SK-N-SH treated with all-trans-retinoic acid at 6 μM for 48 hours (cell line): ENCODE measurements at regions not wholly inside any gene's neighbourhood (a gene's known extent, or its start where the extent isn't known, plus 50 kb on each side); places are given as distances from the start of the nearest gene placed in this dataset.

ENCODE experiments used
- ATAC-seq: fragments of 200-7000 bp; cut with Tn5 transposase; 3 replicates; pipeline ENCODE4 v1.9.1; 2020; ENCODE audit warnings: mild to moderate bottlenecking, moderate library complexity
- ARNTL ChIP-seq: fragments of 450-650 bp; formaldehyde crosslinking; IDR thresholded peaks from 2 replicates; pipeline ENCODE4 v1.5.0; 2020; ENCODE audit warnings: low read depth, mild to moderate bottlenecking, moderate library complexity, borderline replicate concordance
- BACH2 ChIP-seq: fragments of 250-450 bp; sonication (Bioruptor Pico); IDR thresholded peaks from 2 replicates; pipeline ENCODE4 v1.9.0; 2021; ENCODE audit warnings: mild to moderate bottlenecking, borderline replicate concordance
- ISL1 ChIP-seq: fragments of 250-450 bp; sonication (Bioruptor Pico); IDR thresholded peaks from 2 replicates; pipeline ENCODE4 v2.1.2; 2022; ENCODE audit warnings: mild to moderate bottlenecking, moderate library complexity
- PPARA ChIP-seq: fragments of 250-450 bp; sonication (Bioruptor Pico); IDR thresholded peaks from 2 replicates; pipeline ENCODE4 v1.5.0; 2020; ENCODE audit warnings: mild to moderate bottlenecking, borderline replicate concordance
- RARB ChIP-seq: fragments of 250-450 bp; sonication (Bioruptor Pico); IDR thresholded peaks from 2 replicates; pipeline ENCODE4 v1.8.0; 2021; ENCODE audit warnings: mild to moderate bottlenecking, moderate library complexity
- SNAI2 ChIP-seq: fragments of 250-450 bp; sonication (Bioruptor Pico); IDR thresholded peaks from 2 replicates; pipeline ENCODE4 v1.5.0; 2020; ENCODE audit warnings: mild to moderate bottlenecking, moderate library complexity
- TCF4 ChIP-seq: fragments of 250-450 bp; sonication (Bioruptor Pico); IDR thresholded peaks from 2 replicates; pipeline ENCODE4 v1.8.0; 2021; ENCODE audit warnings: mild to moderate bottlenecking, moderate library complexity, borderline replicate concordance
- TOX ChIP-seq: fragments of 250-450 bp; sonication (Bioruptor Pico); IDR thresholded peaks from 2 replicates; pipeline ENCODE4 v1.8.0; 2021; ENCODE audit warnings: mild to moderate bottlenecking, moderate library complexity, borderline replicate concordance
- ZC3H10 ChIP-seq: fragments of 250-450 bp; sonication (Bioruptor Pico); IDR thresholded peaks from 2 replicates; pipeline ENCODE4 v1.5.1; 2021; ENCODE audit warnings: mild to moderate bottlenecking, moderate library complexity
- ZFP3 ChIP-seq: fragments of 250-450 bp; sonication (Bioruptor Pico); IDR thresholded peaks from 2 replicates; pipeline ENCODE4 v1.5.0; 2020; ENCODE audit warnings: mild to moderate bottlenecking, moderate library complexity
- ZFP30 ChIP-seq: fragments of 450-650 bp; formaldehyde crosslinking; IDR thresholded peaks from 2 replicates; pipeline ENCODE4 v1.5.0; 2022; ENCODE audit warnings: mild to moderate bottlenecking, moderate library complexity
- ZNF565 ChIP-seq: fragments of 450-650 bp; formaldehyde crosslinking; conservative IDR thresholded peaks from 2 replicates; pipeline ENCODE4 v1.5.0; 2020; ENCODE audit warnings: low read depth, mild to moderate bottlenecking, moderate library complexity
- ZNF70 ChIP-seq: fragments of 450-650 bp; formaldehyde crosslinking; IDR thresholded peaks from 2 replicates; pipeline ENCODE4 v1.5.0; 2020; ENCODE audit warnings: mild to moderate bottlenecking, moderate library complexity
- ZNF8 ChIP-seq: fragments of 450-650 bp; formaldehyde crosslinking; IDR thresholded peaks from 2 replicates; pipeline ENCODE4 v1.5.0; 2020; ENCODE audit warnings: mild to moderate bottlenecking, moderate library complexity
- TF ChIP-seq, protein P1 (sequence below): fragments of 250-450 bp; sonication (Bioruptor Pico); IDR thresholded peaks from 2 replicates; pipeline ENCODE4 v1.5.1; 2020; ENCODE audit warnings: low read depth, mild to moderate bottlenecking, moderate library complexity
- TF ChIP-seq, protein P2 (sequence below): fragments of 250-450 bp; sonication (Bioruptor Pico); IDR thresholded peaks from 2 replicates; pipeline ENCODE4 v1.8.0; 2021; ENCODE audit warnings: low read depth, mild to moderate bottlenecking, moderate library complexity, borderline replicate concordance
- TF ChIP-seq, protein P3 (sequence below): fragments of 250-450 bp; sonication (Bioruptor Pico); IDR thresholded peaks from 2 replicates; pipeline ENCODE4 v1.5.1; 2021; ENCODE audit warnings: mild to moderate bottlenecking, moderate library complexity
- TF ChIP-seq, protein P4 (sequence below): fragments of 250-450 bp; sonication (Bioruptor Pico); IDR thresholded peaks from 2 replicates; pipeline ENCODE4 v1.8.0; 2020; ENCODE audit warnings: mild to moderate bottlenecking, moderate library complexity, borderline replicate concordance
- TF ChIP-seq, protein P5 (sequence below): fragments of 250-450 bp; sonication (Bioruptor Pico); IDR thresholded peaks from 2 replicates; pipeline ENCODE4 v1.5.0; 2020; ENCODE audit warnings: mild to moderate bottlenecking, moderate library complexity

DNA sequence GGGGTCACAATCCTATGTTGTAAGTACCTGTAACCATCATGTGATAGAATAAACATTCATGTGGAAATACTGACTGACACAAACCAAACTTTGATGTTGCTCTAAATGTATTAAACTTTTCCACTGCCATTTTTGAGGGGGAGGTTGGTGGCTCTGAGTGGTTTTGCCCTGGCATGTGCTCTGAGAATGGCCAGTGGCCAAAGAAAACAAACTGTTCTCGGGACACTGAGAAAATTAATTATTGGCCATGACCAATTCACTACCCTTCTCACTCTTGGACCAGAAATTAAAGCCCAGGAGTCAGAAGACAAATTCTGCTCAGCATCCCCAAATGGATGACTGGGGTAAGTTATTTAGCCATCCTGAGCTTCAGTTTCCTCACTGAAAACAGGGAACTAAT lies 195.9 kb downstream of the XPNPEP1 start:
- TF ChIP-seq, protein P1, sequence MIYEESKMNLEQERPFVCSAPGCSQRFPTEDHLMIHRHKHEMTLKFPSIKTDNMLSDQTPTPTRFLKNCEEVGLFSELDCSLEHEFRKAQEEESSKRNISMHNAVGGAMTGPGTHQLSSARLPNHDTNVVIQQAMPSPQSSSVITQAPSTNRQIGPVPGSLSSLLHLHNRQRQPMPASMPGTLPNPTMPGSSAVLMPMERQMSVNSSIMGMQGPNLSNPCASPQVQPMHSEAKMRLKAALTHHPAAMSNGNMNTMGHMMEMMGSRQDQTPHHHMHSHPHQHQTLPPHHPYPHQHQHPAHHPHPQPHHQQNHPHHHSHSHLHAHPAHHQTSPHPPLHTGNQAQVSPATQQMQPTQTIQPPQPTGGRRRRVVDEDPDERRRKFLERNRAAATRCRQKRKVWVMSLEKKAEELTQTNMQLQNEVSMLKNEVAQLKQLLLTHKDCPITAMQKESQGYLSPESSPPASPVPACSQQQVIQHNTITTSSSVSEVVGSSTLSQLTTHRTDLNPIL: no peak
- TF ChIP-seq TOX (CRISPR knock-in tag) (no peak), ZNF8 (CRISPR knock-in tag) (no peak), ZNF565 (no peak), ZNF70 (CRISPR knock-in tag) (no peak), BACH2 (CRISPR knock-in tag) (no peak), PPARA (CRISPR knock-in tag) (no peak), TCF4 (CRISPR knock-in tag) (no peak), SNAI2 (CRISPR knock-in tag) (no peak), ISL1 (CRISPR knock-in tag) (no peak), ARNTL (CRISPR knock-in tag) (no peak), ZFP3 (CRISPR knock-in tag) (no peak)
- TF ChIP-seq, protein P2, sequence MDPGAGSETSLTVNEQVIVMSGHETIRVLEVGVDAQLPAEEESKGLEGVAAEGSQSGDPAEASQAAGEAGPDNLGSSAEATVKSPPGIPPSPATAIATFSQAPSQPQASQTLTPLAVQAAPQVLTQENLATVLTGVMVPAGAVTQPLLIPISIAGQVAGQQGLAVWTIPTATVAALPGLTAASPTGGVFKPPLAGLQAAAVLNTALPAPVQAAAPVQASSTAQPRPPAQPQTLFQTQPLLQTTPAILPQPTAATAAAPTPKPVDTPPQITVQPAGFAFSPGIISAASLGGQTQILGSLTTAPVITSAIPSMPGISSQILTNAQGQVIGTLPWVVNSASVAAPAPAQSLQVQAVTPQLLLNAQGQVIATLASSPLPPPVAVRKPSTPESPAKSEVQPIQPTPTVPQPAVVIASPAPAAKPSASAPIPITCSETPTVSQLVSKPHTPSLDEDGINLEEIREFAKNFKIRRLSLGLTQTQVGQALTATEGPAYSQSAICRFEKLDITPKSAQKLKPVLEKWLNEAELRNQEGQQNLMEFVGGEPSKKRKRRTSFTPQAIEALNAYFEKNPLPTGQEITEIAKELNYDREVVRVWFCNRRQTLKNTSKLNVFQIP (CRISPR knock-in tag): no peak
- TF ChIP-seq, protein P3, sequence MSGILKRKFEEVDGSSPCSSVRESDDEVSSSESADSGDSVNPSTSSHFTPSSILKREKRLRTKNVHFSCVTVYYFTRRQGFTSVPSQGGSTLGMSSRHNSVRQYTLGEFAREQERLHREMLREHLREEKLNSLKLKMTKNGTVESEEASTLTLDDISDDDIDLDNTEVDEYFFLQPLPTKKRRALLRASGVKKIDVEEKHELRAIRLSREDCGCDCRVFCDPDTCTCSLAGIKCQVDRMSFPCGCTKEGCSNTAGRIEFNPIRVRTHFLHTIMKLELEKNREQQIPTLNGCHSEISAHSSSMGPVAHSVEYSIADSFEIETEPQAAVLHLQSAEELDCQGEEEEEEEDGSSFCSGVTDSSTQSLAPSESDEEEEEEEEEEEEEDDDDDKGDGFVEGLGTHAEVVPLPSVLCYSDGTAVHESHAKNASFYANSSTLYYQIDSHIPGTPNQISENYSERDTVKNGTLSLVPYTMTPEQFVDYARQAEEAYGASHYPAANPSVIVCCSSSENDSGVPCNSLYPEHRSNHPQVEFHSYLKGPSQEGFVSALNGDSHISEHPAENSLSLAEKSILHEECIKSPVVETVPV (CRISPR knock-in tag): no peak
- TF ChIP-seq, protein P4, sequence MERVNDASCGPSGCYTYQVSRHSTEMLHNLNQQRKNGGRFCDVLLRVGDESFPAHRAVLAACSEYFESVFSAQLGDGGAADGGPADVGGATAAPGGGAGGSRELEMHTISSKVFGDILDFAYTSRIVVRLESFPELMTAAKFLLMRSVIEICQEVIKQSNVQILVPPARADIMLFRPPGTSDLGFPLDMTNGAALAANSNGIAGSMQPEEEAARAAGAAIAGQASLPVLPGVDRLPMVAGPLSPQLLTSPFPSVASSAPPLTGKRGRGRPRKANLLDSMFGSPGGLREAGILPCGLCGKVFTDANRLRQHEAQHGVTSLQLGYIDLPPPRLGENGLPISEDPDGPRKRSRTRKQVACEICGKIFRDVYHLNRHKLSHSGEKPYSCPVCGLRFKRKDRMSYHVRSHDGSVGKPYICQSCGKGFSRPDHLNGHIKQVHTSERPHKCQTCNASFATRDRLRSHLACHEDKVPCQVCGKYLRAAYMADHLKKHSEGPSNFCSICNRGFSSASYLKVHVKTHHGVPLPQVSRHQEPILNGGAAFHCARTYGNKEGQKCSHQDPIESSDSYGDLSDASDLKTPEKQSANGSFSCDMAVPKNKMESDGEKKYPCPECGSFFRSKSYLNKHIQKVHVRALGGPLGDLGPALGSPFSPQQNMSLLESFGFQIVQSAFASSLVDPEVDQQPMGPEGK: no peak
- ATAC-seq: no peak

DNA sequence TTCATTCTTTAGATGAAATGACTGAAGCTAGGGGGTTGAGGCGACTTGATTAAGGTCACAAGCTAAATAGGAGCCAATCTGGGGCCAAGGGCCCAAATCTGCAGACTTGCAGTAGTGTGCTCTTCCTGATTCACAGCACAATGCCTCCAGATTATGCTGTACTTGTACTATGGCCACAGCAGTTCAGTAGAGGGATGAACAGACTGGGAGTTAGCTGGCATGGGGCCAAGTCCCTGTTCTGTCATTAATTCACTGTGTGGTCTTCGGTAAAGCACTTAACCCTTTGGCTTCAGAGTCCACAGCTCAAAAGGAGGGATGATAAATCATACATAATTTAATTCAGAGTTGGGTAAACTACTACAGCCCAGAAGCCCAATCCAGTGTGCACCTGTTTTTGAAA lies 196.8 kb downstream of the XPNPEP1 start:
- no peak for TF ChIP-seq TOX (CRISPR knock-in tag)
- TF ChIP-seq, protein P3 (CRISPR knock-in tag): no peak
- no peak for TF ChIP-seq ZFP30 (CRISPR knock-in tag)
- TF ChIP-seq, protein P5, sequence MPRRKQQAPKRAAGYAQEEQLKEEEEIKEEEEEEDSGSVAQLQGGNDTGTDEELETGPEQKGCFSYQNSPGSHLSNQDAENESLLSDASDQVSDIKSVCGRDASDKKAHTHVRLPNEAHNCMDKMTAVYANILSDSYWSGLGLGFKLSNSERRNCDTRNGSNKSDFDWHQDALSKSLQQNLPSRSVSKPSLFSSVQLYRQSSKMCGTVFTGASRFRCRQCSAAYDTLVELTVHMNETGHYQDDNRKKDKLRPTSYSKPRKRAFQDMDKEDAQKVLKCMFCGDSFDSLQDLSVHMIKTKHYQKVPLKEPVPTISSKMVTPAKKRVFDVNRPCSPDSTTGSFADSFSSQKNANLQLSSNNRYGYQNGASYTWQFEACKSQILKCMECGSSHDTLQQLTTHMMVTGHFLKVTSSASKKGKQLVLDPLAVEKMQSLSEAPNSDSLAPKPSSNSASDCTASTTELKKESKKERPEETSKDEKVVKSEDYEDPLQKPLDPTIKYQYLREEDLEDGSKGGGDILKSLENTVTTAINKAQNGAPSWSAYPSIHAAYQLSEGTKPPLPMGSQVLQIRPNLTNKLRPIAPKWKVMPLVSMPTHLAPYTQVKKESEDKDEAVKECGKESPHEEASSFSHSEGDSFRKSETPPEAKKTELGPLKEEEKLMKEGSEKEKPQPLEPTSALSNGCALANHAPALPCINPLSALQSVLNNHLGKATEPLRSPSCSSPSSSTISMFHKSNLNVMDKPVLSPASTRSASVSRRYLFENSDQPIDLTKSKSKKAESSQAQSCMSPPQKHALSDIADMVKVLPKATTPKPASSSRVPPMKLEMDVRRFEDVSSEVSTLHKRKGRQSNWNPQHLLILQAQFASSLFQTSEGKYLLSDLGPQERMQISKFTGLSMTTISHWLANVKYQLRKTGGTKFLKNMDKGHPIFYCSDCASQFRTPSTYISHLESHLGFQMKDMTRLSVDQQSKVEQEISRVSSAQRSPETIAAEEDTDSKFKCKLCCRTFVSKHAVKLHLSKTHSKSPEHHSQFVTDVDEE (CRISPR knock-in tag): no peak
- no peak for TF ChIP-seq TCF4 (CRISPR knock-in tag)
- TF ChIP-seq ZC3H10 (CRISPR knock-in tag): no peak
- TF ChIP-seq, protein P2 (CRISPR knock-in tag): no peak
- TF ChIP-seq PPARA (CRISPR knock-in tag): no peak
- TF ChIP-seq RARB (CRISPR knock-in tag): no peak
- TF ChIP-seq ZNF565: no peak
- no peak for ATAC-seq
